ENCODE measurements at regions not wholly inside any gene's neighbourhood (a gene's known extent, or its start where the extent isn't known, plus 50 kb on each side); places are given as distances from the start of the nearest gene placed in this dataset.

DNA sequence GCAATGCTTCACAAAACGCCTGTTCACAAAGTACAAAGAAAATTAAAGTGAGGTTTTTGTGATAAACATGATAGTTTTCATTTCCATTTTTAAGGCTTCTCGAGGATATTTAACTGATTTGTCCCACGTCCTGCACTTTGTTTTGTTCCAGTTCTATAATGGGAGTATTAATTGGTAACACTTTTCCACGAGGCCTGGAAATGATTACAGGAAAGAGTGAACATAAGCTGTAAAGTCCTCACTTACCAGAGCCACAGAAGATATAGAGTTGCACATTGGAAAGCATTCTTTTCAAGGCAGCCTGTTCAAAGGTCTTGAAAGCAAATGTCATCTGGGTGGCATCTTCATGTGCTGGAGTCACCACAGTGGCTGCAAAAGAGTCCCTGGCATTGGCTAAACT lies 1236.6 kb downstream of the BCL11B start:
- TF ChIP-seq ZNF274 (IDR thresholded peaks at IDR 0.05; ENCODE audit: low read depth, low read length) (no peak), YY1 (IDR thresholded peaks at IDR 0.05; ENCODE audit: insufficient read depth, insufficient read length) (no peak), SUZ12 (IDR thresholded peaks at IDR 0.05; ENCODE audit: extremely low read depth, insufficient read depth, insufficient read length) (no peak)
